Glomerular visceral epithelial cell (primary cell): ENCODE measurements at regions not wholly inside any gene's neighbourhood (a gene's known extent, or its start where the extent isn't known, plus 50 kb on each side); places are given as distances from the start of the nearest gene placed in this dataset.
A peak's percentile ranks its signal among the peaks of the same experiment; 100 is the strongest.
"Not testable (repeated sequence)": the region's sequence is repeated elsewhere in the genome, so short reads cannot be mapped to it uniquely, and the experiment has no call there.

ENCODE experiments used
- DNase-seq: peaks from one replicate; pipeline ENCODE4 v3.0.0-alpha.2; 2016; ENCODE audit errors: extremely low spot score

GRCh38 chrX:86887341-86887740, 630.3 kb upstream of the KLHL4 start:
- no peak for DNase-seq

GRCh38 chrX:86910027-86910426, 607.6 kb upstream of the KLHL4 start:
- no peak for DNase-seq

- DNase-seq: no peak
Observed at GRCh38 chrX:86910602-86911311, 606.8 kb upstream of the KLHL4 start.

GRCh38 chrX:86914569-86914968, 603.0 kb upstream of the KLHL4 start:
- no peak for DNase-seq

- DNase-seq: no peak
Observed at GRCh38 chrX:86917959-86918358, 599.6 kb upstream of the KLHL4 start.

GRCh38 chrX:86930419-86930818, 587.2 kb upstream of the KLHL4 start:
- DNase-seq: no peak

- no peak for DNase-seq
Observed at GRCh38 chrX:86935988-86936387, 581.6 kb upstream of the KLHL4 start.

GRCh38 chrX:86946569-86946968, 571.0 kb upstream of the KLHL4 start:
- DNase-seq: peak; percentile 0

GRCh38 chrX:86964321-86964720, 553.3 kb upstream of the KLHL4 start:
- no peak for DNase-seq

GRCh38 chrX:86981326-86981879, 536.2 kb upstream of the KLHL4 start:
- DNase-seq: no peak

- DNase-seq: not testable (repeated sequence)
Observed at GRCh38 chrX:86987351-86987750, 530.3 kb upstream of the KLHL4 start.

GRCh38 chrX:87003031-87003430, 514.6 kb upstream of the KLHL4 start:
- no peak for DNase-seq

- no peak for DNase-seq
Observed at GRCh38 chrX:87005183-87005582, 512.4 kb upstream of the KLHL4 start.

- DNase-seq: no peak
Observed at GRCh38 chrX:87005885-87006284, 511.7 kb upstream of the KLHL4 start.

GRCh38 chrX:87006561-87006960, 511.0 kb upstream of the KLHL4 start:
- DNase-seq: no peak

GRCh38 chrX:87017210-87017609, 500.4 kb upstream of the KLHL4 start:
- no peak for DNase-seq

GRCh38 chrX:87033115-87033514, 484.5 kb upstream of the KLHL4 start:
- not testable (repeated sequence) for DNase-seq

- no peak for DNase-seq
Observed at GRCh38 chrX:87045352-87045751, 472.2 kb upstream of the KLHL4 start.

GRCh38 chrX:87049567-87049966, 468.0 kb upstream of the KLHL4 start:
- no peak for DNase-seq

- DNase-seq: no peak
Observed at GRCh38 chrX:87063642-87064041, 454.0 kb upstream of the KLHL4 start.

GRCh38 chrX:87064502-87064901, 453.1 kb upstream of the KLHL4 start:
- no peak for DNase-seq

GRCh38 chrX:87067795-87068369, 449.7 kb upstream of the KLHL4 start:
- DNase-seq: no peak

GRCh38 chrX:87078231-87078630, 439.4 kb upstream of the KLHL4 start:
- DNase-seq: no peak
